ENCODE measurements at regions not wholly inside any gene's neighbourhood (a gene's known extent, or its start where the extent isn't known, plus 50 kb on each side); places are given as distances from the start of the nearest gene placed in this dataset.

DNA sequence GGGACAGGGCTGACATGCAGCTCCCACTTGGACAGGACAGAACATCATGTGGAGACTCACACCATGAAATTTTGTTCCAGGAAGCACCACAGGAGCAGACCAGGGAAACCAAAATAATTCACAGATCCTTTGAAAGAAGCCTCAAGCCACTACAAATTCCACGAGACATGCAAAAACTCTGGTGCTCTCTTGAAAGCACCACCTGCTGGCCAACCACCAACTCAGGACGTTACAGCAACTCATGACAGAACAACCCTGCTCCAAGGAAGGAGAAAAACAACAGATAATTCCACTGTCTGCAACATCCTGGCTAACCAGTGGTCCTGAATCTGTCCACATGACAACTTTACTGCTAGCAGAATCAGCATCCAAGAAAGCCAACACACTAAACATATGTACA, 516.0 kb downstream of the SPATA31D1 start:
- 79% methylated on average over 2 of the region's 2 CpGs; no CpG with 5 or more reads in 1 of the 2 experiments for WGBS, 2 experiments (ENCODE audit: insufficient coverage in 1 of 2, insufficient read length in 1 of 2)
- peak; percentile 64 for DNase-seq
- TF ChIP-seq, protein P1, sequence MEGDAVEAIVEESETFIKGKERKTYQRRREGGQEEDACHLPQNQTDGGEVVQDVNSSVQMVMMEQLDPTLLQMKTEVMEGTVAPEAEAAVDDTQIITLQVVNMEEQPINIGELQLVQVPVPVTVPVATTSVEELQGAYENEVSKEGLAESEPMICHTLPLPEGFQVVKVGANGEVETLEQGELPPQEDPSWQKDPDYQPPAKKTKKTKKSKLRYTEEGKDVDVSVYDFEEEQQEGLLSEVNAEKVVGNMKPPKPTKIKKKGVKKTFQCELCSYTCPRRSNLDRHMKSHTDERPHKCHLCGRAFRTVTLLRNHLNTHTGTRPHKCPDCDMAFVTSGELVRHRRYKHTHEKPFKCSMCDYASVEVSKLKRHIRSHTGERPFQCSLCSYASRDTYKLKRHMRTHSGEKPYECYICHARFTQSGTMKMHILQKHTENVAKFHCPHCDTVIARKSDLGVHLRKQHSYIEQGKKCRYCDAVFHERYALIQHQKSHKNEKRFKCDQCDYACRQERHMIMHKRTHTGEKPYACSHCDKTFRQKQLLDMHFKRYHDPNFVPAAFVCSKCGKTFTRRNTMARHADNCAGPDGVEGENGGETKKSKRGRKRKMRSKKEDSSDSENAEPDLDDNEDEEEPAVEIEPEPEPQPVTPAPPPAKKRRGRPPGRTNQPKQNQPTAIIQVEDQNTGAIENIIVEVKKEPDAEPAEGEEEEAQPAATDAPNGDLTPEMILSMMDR (conservative IDR thresholded peaks at IDR 0.05), result peak; percentile 61

DNA sequence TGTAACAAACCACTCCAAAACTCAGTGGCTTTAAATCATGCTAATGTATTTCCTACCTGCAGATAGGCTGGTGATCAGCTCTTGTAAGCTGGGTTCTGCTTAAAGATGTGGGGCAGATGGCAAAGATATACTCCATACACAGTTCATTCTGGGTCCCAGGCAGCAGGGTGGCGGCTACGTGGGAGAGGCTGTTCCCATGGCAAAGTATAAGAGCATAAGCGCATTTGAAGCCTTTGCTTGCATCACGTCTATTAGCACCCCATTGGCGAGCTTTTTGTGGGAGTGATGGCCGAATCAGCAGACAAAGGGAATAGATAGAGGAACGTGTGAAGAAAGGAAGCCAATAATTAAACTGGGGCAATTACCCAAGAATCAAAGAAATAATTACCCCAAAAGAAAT, 523.1 kb downstream of the SPATA31D1 start:
- H3K36me3 Mint-ChIP-seq (ENCODE audit: low read depth), result no peaks in the 10 kb centered on the region
- Histone ChIP-seq H3K27ac (ENCODE audit: low read depth, low read length) (no peak overlapping the region), H3K9ac (ENCODE audit: extremely low read depth, low read length, poor library complexity, severe bottlenecking) (no peak overlapping the region), H3K4me3 (ENCODE audit: low read length) (no peak overlapping the region), H3K27me3 (ENCODE audit: control insufficient read depth, insufficient read depth, low read length, poor library complexity, severe bottlenecking) (peaks cover 4% of the 10 kb centered on the region), H3K9me3 (ENCODE audit: control insufficient read depth, low read length) (peaks cover 25% of the 10 kb centered on the region), H3K36me3 (ENCODE audit: control insufficient read depth, insufficient read depth, low read length) (no peaks in the 10 kb centered on the region), H3K4me1 (ENCODE audit: control insufficient read depth, insufficient read depth, low read length) (no peaks in the 10 kb centered on the region)
- 89 to 100% methylated on average over 3 to 7 of the region's 7 CpGs for WGBS, 2 experiments (ENCODE audit: insufficient coverage in 1 of 2, insufficient read length in 1 of 2)
- TF ChIP-seq, protein P1 (conservative IDR thresholded peaks at IDR 0.05), result no peak
- peaks cover 18% of the 10 kb centered on the region for H3K9me3 Mint-ChIP-seq
- no peak overlapping the region for H3K4me3 Mint-ChIP-seq
- no peaks in the 10 kb centered on the region for H3K27me3 Mint-ChIP-seq (ENCODE audit: insufficient read depth)
- no peak overlapping the region for H3K27ac Mint-ChIP-seq
- DNase-seq, result peak; percentile 67
- peaks cover 1% of the 10 kb centered on the region for H3K4me1 Mint-ChIP-seq

More for the DNA sequence above, 516.0 kb downstream of the SPATA31D1 start:
- peaks cover 47% of the 10 kb centered on the region for H3K9me3 ChIP-seq (ENCODE audit: control insufficient read depth, low read length)
- no peak overlapping the region for H3K27ac ChIP-seq (ENCODE audit: low read depth, low read length)
- H3K9me3 Mint-ChIP-seq, result peaks cover 28% of the 10 kb centered on the region
- no peaks in the 10 kb centered on the region for H3K36me3 ChIP-seq (ENCODE audit: control insufficient read depth, insufficient read depth, low read length)
- H3K4me1 ChIP-seq (ENCODE audit: control insufficient read depth, insufficient read depth, low read length), result no peaks in the 10 kb centered on the region
- no peak overlapping the region for H3K9ac ChIP-seq (ENCODE audit: extremely low read depth, low read length, poor library complexity, severe bottlenecking)
- no peak overlapping the region for H3K27ac Mint-ChIP-seq
- H3K4me1 Mint-ChIP-seq, result peaks cover 9% of the 10 kb centered on the region
- H3K4me3 Mint-ChIP-seq, result no peak overlapping the region
- no peaks in the 10 kb centered on the region for H3K36me3 Mint-ChIP-seq (ENCODE audit: low read depth)
- H3K4me3 ChIP-seq (ENCODE audit: low read length), result peak overlapping the region; percentile 12
- H3K27me3 Mint-ChIP-seq (ENCODE audit: insufficient read depth), result no peaks in the 10 kb centered on the region
- H3K27me3 ChIP-seq (ENCODE audit: control insufficient read depth, insufficient read depth, low read length, poor library complexity, severe bottlenecking), result peaks cover 5% of the 10 kb centered on the region

DNA sequence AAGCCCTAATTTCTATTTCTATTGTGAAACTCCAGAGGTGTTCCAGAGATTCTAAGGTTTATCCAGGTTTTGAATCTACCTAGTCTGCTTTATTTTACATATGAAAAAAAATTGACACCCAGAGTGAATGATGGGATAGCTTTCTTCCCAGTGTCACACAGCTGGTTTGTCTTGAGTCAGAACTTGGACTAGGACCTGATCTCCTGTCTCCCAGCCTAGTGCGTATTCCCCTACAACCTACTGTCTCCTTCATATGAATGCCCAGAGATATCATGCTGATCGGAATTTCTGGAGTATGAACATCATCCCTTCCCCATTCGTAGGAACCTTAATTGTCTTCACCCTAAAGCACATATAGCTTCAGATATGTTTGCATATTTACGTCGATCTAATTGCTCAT, 524.2 kb downstream of the SPATA31D1 start:
- TF ChIP-seq, protein P1 (conservative IDR thresholded peaks at IDR 0.05), result no peak
- WGBS, 2 experiments (ENCODE audit: insufficient coverage in 1 of 2, insufficient read length in 1 of 2), result 94 to 100% methylated on average over 1 to 5 of the region's 5 CpGs
- Mint-ChIP-seq H3K27ac (no peak overlapping the region), H3K4me3 (no peak overlapping the region), H3K4me1 (no peaks in the 10 kb centered on the region), H3K36me3 (ENCODE audit: low read depth) (no peaks in the 10 kb centered on the region), H3K9me3 (peaks cover 7% of the 10 kb centered on the region), H3K27me3 (ENCODE audit: insufficient read depth) (no peaks in the 10 kb centered on the region)
- Histone ChIP-seq H3K4me3 (ENCODE audit: low read length) (no peak overlapping the region), H3K4me1 (ENCODE audit: control insufficient read depth, insufficient read depth, low read length) (no peaks in the 10 kb centered on the region), H3K9me3 (ENCODE audit: control insufficient read depth, low read length) (peaks cover 14% of the 10 kb centered on the region), H3K9ac (ENCODE audit: extremely low read depth, low read length, poor library complexity, severe bottlenecking) (no peak overlapping the region), H3K27ac (ENCODE audit: low read depth, low read length) (no peak overlapping the region), H3K27me3 (ENCODE audit: control insufficient read depth, insufficient read depth, low read length, poor library complexity, severe bottlenecking) (peaks cover 4% of the 10 kb centered on the region), H3K36me3 (ENCODE audit: control insufficient read depth, insufficient read depth, low read length) (no peaks in the 10 kb centered on the region)
- no peak for DNase-seq
